WTC11 (cell line): ENCODE measurements at regions not wholly inside any gene's neighbourhood (a gene's known extent, or its start where the extent isn't known, plus 50 kb on each side); places are given as distances from the start of the nearest gene placed in this dataset.

Source experiments
- ATAC-seq: fragments of 200-7000 bp; cut with Tn5 transposase; 2 replicates; pipeline ENCODE4 v1.10.0; 2021; ENCODE audit warnings: mild to moderate bottlenecking, moderate library complexity
- CTCF ChIA-PET: fragments of 300-600 bp; sonication (Branson Sonifier 250); formaldehyde crosslinking; loops from one replicate; lab custom pipeline; 2021; ENCODE audit warnings: antibody characterized with exemption; lab: Charles Lee
- POLR2A ChIA-PET: fragments of 350-600 bp; sonication (Branson Sonifier 250); formaldehyde crosslinking; loops from one replicate; lab custom pipeline; 2021; ENCODE audit warnings: antibody characterized with exemption; lab: Charles Lee
- DNase-seq: peaks from one replicate; pipeline ENCODE4 v3.0.0; 2021; ENCODE audit warnings: low spot score
- H3K27ac Mint-ChIP-seq: 2 replicates; pipeline ENCODE4 v1.8.0; 2021; ENCODE audit warnings: mixed read lengths
- H3K27me3 Mint-ChIP-seq: 2 replicates; pipeline ENCODE4 v1.8.0; 2021; ENCODE audit warnings: low read depth, mild to moderate bottlenecking, moderate library complexity, mixed read lengths
- H3K36me3 Mint-ChIP-seq: 2 replicates; pipeline ENCODE4 v1.8.0; 2021; ENCODE audit warnings: mixed read lengths
- H3K4me1 Mint-ChIP-seq: 2 replicates; pipeline ENCODE4 v1.8.0; 2022; ENCODE audit warnings: mixed read lengths
- H3K4me3 Mint-ChIP-seq: 2 replicates; pipeline ENCODE4 v1.8.0; 2021; ENCODE audit warnings: mild to moderate bottlenecking, moderate library complexity, mixed read lengths
- H3K9me3 Mint-ChIP-seq: 2 replicates; pipeline ENCODE4 v1.8.0; 2021; ENCODE audit warnings: mixed read lengths
- HMGA2 ChIP-seq: fragments of 250-450 bp; sonication (Bioruptor Pico); IDR thresholded peaks from 2 replicates; pipeline ENCODE4 v1.4.0; 2021; ENCODE audit warnings: mild to moderate bottlenecking, moderate library complexity
- IRF1 ChIP-seq: sonication (generic); formaldehyde crosslinking; IDR thresholded peaks from 2 replicates; pipeline ENCODE4 v1.8.0; 2023; ENCODE audit warnings: missing genetic modification reagents
- JAZF1 ChIP-seq: fragments of 250-450 bp; sonication (Bioruptor Pico); IDR thresholded peaks from 2 replicates; pipeline ENCODE4 v1.9.0; 2021; ENCODE audit warnings: moderate library complexity, mild to moderate bottlenecking, inconsistent platforms
- MYBL2 ChIP-seq: sonication (generic); formaldehyde crosslinking; IDR thresholded peaks from 2 replicates; pipeline ENCODE4 v1.8.1; 2023; ENCODE audit warnings: mild to moderate bottlenecking, moderate library complexity, missing genetic modification reagents
- PRDM15 ChIP-seq: sonication (generic); formaldehyde crosslinking; IDR thresholded peaks from 2 replicates; pipeline ENCODE4 v1.8.0; 2022; ENCODE audit warnings: missing genetic modification reagents
- RELA ChIP-seq: sonication (generic); formaldehyde crosslinking; IDR thresholded peaks from 2 replicates; pipeline ENCODE4 v1.8.1; 2022; ENCODE audit warnings: missing genetic modification reagents, mild to moderate bottlenecking, borderline replicate concordance
- ZBTB43 ChIP-seq: sonication (generic); formaldehyde crosslinking; IDR thresholded peaks from 2 replicates; pipeline ENCODE4 v1.8.1; 2023; ENCODE audit warnings: mild to moderate bottlenecking, missing genetic modification reagents
- ZNF532 ChIP-seq: fragments of 250-450 bp; sonication (Bioruptor Pico); IDR thresholded peaks from 2 replicates; pipeline ENCODE4 v1.9.0; 2021; ENCODE audit warnings: mild to moderate bottlenecking, borderline replicate concordance
- TF ChIP-seq, protein P1 (sequence below): sonication (generic); formaldehyde crosslinking; conservative IDR thresholded peaks from 2 replicates; pipeline ENCODE4 v1.8.1; 2022; ENCODE audit warnings: mild to moderate bottlenecking, missing genetic modification reagents
- TF ChIP-seq, protein P2 (sequence below): sonication (generic); formaldehyde crosslinking; IDR thresholded peaks from 2 replicates; pipeline ENCODE4 v1.8.1; 2023; ENCODE audit warnings: mild to moderate bottlenecking, missing genetic modification reagents
- TF ChIP-seq, protein P3 (sequence below): fragments of 250-450 bp; sonication (Bioruptor Pico); IDR thresholded peaks from 2 replicates; pipeline ENCODE4 v1.8.0; 2021; ENCODE audit warnings: mild to moderate bottlenecking

GRCh38 chr4:55256787-55257186 lies 89.3 kb upstream of the SRD5A3 start:
- no peak for DNase-seq

More at GRCh38 chr4:55256787-55257186, 89.3 kb upstream of the SRD5A3 start:
- peak; percentile 28; the same call in 1 of the 2 replicates for ATAC-seq
- CTCF ChIA-PET, result interaction anchor here (0.8 kb wide), 1 partner anchor 56 kb away, joined by 3 read pairs; no protein-coding TSS in a partner anchor
- Mint-ChIP-seq H3K36me3 (no peaks in the 10 kb centered on the region), H3K9me3 (no peaks in the 10 kb centered on the region), H3K4me3 (no peak overlapping the region), H3K27me3 (no peaks in the 10 kb centered on the region), H3K27ac (no peak overlapping the region), H3K4me1 (peaks cover 43% of the 10 kb centered on the region)
- TF ChIP-seq, protein P1, sequence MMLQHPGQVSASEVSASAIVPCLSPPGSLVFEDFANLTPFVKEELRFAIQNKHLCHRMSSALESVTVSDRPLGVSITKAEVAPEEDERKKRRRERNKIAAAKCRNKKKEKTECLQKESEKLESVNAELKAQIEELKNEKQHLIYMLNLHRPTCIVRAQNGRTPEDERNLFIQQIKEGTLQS, result no peak
- no peak for TF ChIP-seq HMGA2
- TF ChIP-seq, protein P2, sequence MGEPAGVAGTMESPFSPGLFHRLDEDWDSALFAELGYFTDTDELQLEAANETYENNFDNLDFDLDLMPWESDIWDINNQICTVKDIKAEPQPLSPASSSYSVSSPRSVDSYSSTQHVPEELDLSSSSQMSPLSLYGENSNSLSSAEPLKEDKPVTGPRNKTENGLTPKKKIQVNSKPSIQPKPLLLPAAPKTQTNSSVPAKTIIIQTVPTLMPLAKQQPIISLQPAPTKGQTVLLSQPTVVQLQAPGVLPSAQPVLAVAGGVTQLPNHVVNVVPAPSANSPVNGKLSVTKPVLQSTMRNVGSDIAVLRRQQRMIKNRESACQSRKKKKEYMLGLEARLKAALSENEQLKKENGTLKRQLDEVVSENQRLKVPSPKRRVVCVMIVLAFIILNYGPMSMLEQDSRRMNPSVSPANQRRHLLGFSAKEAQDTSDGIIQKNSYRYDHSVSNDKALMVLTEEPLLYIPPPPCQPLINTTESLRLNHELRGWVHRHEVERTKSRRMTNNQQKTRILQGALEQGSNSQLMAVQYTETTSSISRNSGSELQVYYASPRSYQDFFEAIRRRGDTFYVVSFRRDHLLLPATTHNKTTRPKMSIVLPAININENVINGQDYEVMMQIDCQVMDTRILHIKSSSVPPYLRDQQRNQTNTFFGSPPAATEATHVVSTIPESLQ (CRISPR knock-in tag), result no peak
- TF ChIP-seq RELA (CRISPR knock-in tag), result no peak
- TF ChIP-seq ZBTB43 (CRISPR knock-in tag), result no peak
- no peak for TF ChIP-seq IRF1 (CRISPR knock-in tag)
- no peak for TF ChIP-seq JAZF1
- TF ChIP-seq PRDM15, result no peak
- TF ChIP-seq, protein P3, sequence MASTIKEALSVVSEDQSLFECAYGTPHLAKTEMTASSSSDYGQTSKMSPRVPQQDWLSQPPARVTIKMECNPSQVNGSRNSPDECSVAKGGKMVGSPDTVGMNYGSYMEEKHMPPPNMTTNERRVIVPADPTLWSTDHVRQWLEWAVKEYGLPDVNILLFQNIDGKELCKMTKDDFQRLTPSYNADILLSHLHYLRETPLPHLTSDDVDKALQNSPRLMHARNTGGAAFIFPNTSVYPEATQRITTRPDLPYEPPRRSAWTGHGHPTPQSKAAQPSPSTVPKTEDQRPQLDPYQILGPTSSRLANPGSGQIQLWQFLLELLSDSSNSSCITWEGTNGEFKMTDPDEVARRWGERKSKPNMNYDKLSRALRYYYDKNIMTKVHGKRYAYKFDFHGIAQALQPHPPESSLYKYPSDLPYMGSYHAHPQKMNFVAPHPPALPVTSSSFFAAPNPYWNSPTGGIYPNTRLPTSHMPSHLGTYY (CRISPR knock-in tag), result no peak
- TF ChIP-seq ZNF532, result no peak
- TF ChIP-seq MYBL2 (CRISPR knock-in tag), result no peak
- POLR2A ChIA-PET, result no interaction called here
